ENCODE measurements at regions not wholly inside any gene's neighbourhood (a gene's known extent, or its start where the extent isn't known, plus 50 kb on each side); places are given as distances from the start of the nearest gene placed in this dataset.

DNA sequence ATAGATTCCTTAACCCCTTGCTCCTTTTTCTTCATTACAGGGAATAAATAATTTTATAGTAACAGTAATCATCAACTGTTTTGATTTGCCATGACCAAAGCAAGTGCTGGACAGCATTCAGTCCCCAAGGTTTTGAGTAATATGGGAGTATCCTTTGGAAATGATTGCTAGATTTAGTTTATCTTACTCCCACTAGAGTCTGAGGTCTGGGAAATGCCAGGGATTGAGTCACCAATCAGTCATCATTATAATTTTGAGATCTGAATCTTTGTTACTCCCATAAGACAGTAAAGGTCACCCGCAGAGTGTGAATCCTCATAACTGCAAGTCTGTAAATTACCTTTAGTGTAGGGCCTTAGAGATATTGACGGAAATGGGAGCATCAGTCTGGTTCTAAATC, 133.7 kb upstream of the SEMA3E start:
- no peaks in the 10 kb centered on the region for H3K9me3 Mint-ChIP-seq (ENCODE audit: low read depth)
- DNase-seq (ENCODE audit: low spot score): no peak
- no peaks in the 10 kb centered on the region for H3K36me3 Mint-ChIP-seq (ENCODE audit: low read depth)
- H3K27ac Mint-ChIP-seq (ENCODE audit: unreplicated experiment): no peak overlapping the region
- TF ChIP-seq, protein P1, sequence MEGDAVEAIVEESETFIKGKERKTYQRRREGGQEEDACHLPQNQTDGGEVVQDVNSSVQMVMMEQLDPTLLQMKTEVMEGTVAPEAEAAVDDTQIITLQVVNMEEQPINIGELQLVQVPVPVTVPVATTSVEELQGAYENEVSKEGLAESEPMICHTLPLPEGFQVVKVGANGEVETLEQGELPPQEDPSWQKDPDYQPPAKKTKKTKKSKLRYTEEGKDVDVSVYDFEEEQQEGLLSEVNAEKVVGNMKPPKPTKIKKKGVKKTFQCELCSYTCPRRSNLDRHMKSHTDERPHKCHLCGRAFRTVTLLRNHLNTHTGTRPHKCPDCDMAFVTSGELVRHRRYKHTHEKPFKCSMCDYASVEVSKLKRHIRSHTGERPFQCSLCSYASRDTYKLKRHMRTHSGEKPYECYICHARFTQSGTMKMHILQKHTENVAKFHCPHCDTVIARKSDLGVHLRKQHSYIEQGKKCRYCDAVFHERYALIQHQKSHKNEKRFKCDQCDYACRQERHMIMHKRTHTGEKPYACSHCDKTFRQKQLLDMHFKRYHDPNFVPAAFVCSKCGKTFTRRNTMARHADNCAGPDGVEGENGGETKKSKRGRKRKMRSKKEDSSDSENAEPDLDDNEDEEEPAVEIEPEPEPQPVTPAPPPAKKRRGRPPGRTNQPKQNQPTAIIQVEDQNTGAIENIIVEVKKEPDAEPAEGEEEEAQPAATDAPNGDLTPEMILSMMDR (IDR thresholded peaks at IDR 0.05): no peak
- no peaks in the 10 kb centered on the region for H3K27me3 Mint-ChIP-seq (ENCODE audit: low read depth)
- no peak overlapping the region for H3K4me3 Mint-ChIP-seq (ENCODE audit: unreplicated experiment)
- peaks cover 9% of the 10 kb centered on the region for H3K4me1 Mint-ChIP-seq (ENCODE audit: low read depth)

DNA sequence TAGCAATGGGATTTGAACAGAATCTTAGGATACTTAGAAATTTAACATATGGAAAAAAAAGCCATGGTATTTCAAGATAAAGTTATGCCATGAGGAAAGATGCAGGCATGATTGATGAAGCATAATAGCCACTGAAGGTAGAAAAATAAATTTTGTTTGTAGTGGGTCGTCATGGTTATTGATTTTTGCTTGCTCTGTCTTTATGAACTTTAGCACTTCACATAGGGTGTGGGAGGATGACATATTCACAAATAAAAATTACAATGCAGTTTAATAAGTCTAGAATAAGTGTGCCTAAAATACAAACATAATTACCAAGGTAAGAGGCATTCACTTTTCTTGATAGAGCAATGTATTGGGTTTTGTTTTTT, 129.1 kb upstream of the SEMA3E start:
- peaks cover 2% of the 10 kb centered on the region for H3K9me3 Mint-ChIP-seq (ENCODE audit: low read depth)
- H3K27me3 Mint-ChIP-seq (ENCODE audit: low read depth): no peaks in the 10 kb centered on the region
- H3K4me3 Mint-ChIP-seq (ENCODE audit: unreplicated experiment): no peak overlapping the region
- H3K4me1 Mint-ChIP-seq (ENCODE audit: low read depth): peaks cover 9% of the 10 kb centered on the region
- TF ChIP-seq, protein P1 (IDR thresholded peaks at IDR 0.05): no peak
- H3K27ac Mint-ChIP-seq (ENCODE audit: unreplicated experiment): no peak overlapping the region
- DNase-seq (ENCODE audit: low spot score): no peak
- no peaks in the 10 kb centered on the region for H3K36me3 Mint-ChIP-seq (ENCODE audit: low read depth)

DNA sequence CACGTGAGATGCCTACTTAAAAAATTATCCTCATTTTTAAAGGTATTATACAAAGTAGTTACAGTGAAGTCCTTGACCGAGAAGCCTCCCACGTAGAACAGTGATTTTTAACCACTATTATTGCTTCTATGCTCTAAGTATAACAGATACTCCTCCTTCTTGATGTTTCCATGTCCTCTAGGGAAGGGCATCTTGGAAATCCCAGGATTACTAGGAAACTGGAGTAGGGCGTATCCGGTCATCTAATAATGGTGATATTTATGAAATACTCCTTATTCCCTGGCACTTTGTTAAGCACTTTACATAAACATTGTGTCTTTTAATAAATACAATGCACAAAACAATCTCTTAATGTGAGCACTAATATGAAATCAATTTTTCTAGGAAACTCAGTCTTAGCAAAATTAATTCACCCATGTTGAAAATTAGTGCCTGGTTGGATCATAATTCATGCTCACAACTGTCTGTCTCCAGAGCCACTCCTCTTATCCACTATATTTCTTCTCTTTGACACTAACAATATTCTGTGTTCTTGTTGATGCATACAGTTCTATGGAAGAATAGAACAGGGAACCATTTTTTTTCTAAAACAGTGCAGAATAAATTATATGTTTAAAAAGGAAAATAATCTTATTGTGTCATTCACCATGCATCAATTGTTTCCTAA, 128.6 kb upstream of the SEMA3E start:
- DNase-seq (ENCODE audit: low spot score): no peak
- H3K4me3 Mint-ChIP-seq (ENCODE audit: unreplicated experiment): no peak overlapping the region
- H3K27me3 Mint-ChIP-seq (ENCODE audit: low read depth): no peaks in the 10 kb centered on the region

DNA sequence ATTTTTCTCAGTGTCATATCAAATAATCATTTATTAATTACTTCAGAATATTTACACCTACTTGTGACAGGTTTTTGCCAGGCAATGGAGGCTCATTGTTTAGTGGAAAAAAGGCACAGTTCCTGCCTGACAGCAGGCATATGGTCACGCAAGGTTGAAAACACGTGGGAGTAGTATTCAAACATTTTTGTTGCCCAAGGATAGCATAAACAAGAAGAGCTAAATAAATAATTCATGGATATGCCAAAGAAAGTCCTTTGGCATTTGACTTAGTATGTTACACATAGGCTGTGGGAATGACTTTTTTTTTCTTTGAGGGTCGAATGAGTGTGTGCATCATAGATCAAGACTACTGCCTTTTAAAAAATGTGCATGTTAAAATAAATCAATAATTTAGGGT, 120.5 kb upstream of the SEMA3E start:
- H3K9me3 Mint-ChIP-seq (ENCODE audit: low read depth): peaks cover 2% of the 10 kb centered on the region

More for the DNA sequence above, 128.6 kb upstream of the SEMA3E start:
- H3K9me3 Mint-ChIP-seq (ENCODE audit: low read depth): peaks cover 2% of the 10 kb centered on the region
- H3K27ac Mint-ChIP-seq (ENCODE audit: unreplicated experiment): no peak overlapping the region
- TF ChIP-seq, protein P1 (IDR thresholded peaks at IDR 0.05): no peak
- peaks cover 4% of the 10 kb centered on the region for H3K4me1 Mint-ChIP-seq (ENCODE audit: low read depth)
- H3K36me3 Mint-ChIP-seq (ENCODE audit: low read depth): no peaks in the 10 kb centered on the region

DNA sequence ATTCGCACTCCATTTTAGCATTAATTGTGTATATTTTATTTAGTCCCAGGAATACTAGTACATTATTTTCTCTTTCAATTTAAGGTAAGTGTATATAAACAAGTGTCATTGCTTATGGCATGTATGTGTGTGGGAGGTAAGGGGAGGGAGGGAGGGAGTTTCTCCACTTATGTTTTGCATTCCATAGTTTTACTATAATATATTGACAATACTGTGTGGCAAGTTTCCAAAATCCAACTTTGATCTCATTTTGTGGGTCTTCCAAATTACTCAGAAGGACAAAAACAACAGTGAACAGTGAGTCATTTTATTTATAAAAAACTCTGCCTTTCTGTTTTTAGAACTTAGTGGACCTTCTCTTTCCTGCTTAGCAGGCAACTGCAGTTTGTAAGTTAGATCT, 102.3 kb upstream of the SEMA3E start:
- TF ChIP-seq, protein P1 (IDR thresholded peaks at IDR 0.05): no peak
- no peak overlapping the region for H3K27ac Mint-ChIP-seq (ENCODE audit: unreplicated experiment)
- no peak overlapping the region for H3K4me3 Mint-ChIP-seq (ENCODE audit: unreplicated experiment)
- no peaks in the 10 kb centered on the region for H3K27me3 Mint-ChIP-seq (ENCODE audit: low read depth)
- peaks cover 8% of the 10 kb centered on the region for H3K9me3 Mint-ChIP-seq (ENCODE audit: low read depth)
- peaks cover 6% of the 10 kb centered on the region for H3K4me1 Mint-ChIP-seq (ENCODE audit: low read depth)
- DNase-seq (ENCODE audit: low spot score): no peak
- H3K36me3 Mint-ChIP-seq (ENCODE audit: low read depth): peaks cover 3% of the 10 kb centered on the region

More for the DNA sequence above, 120.5 kb upstream of the SEMA3E start:
- TF ChIP-seq, protein P1 (IDR thresholded peaks at IDR 0.05): no peak
- Mint-ChIP-seq H3K4me1 (ENCODE audit: low read depth) (no peaks in the 10 kb centered on the region), H3K4me3 (ENCODE audit: unreplicated experiment) (no peak overlapping the region), H3K36me3 (ENCODE audit: low read depth) (no peaks in the 10 kb centered on the region), H3K27ac (ENCODE audit: unreplicated experiment) (no peak overlapping the region), H3K27me3 (ENCODE audit: low read depth) (no peaks in the 10 kb centered on the region)
- no peak for DNase-seq (ENCODE audit: low spot score)
